Mesenchymal stem cell (in vitro differentiated cells and primary cell): ENCODE measurements at regions not wholly inside any gene's neighbourhood (a gene's known extent, or its start where the extent isn't known, plus 50 kb on each side); places are given as distances from the start of the nearest gene placed in this dataset.
"Not testable (repeated sequence)": the region's sequence is repeated elsewhere in the genome, so short reads cannot be mapped to it uniquely, and the experiment has no call there.

ENCODE experiments used
- DNase-seq: peaks from one replicate; pipeline ENCODE4 v3.0.0-alpha.2; 2013
- H2AFZ ChIP-seq: one replicate; pipeline ENCODE4 v1.6.1; 2013; ENCODE audit warnings: low read depth, mild to moderate bottlenecking, control low read depth, inconsistent platforms, low read length, moderate library complexity
- H2AK5ac ChIP-seq: 2 replicates; pipeline ENCODE4 v1.6.1; 2013; ENCODE audit warnings: low read length, moderate library complexity, mild to moderate bottlenecking, inconsistent platforms; ENCODE audit not compliant: severe bottlenecking
- H2BK120ac ChIP-seq: one replicate; pipeline ENCODE4 v1.6.1; 2013; ENCODE audit warnings: low read depth, mild to moderate bottlenecking, inconsistent platforms, low read length, moderate library complexity
- H2BK12ac ChIP-seq, 2 experiments: one replicate each; pipeline ENCODE4 v1.6.1; 2013; ENCODE audit warnings: inconsistent platforms in 2 of 2, low read length in 2 of 2, mild to moderate bottlenecking in 2 of 2, moderate library complexity in 2 of 2, control low read depth in 1 of 2
- H2BK15ac ChIP-seq: one replicate; pipeline ENCODE4 v1.6.1; 2013; ENCODE audit warnings: mild to moderate bottlenecking, low read depth, inconsistent platforms; ENCODE audit not compliant: poor library complexity, severe bottlenecking
- H2BK5ac ChIP-seq: 2 replicates; pipeline ENCODE4 v1.6.1; 2013; ENCODE audit warnings: low read depth, mild to moderate bottlenecking, low read length, control low read depth, inconsistent platforms; ENCODE audit not compliant: poor library complexity, severe bottlenecking
- H3K14ac ChIP-seq, 2 experiments: one replicate each; pipeline ENCODE4 v1.6.1; 2013; ENCODE audit warnings: inconsistent platforms in 2 of 2, low read length in 2 of 2, control low read depth in 1 of 2, mild to moderate bottlenecking in 1 of 2, moderate library complexity in 1 of 2
- H3K18ac ChIP-seq, 2 experiments: one replicate each; pipeline ENCODE4 v1.6.1; 2013; ENCODE audit warnings: inconsistent platforms in 2 of 2, low read length in 2 of 2, control low read depth in 1 of 2, low read depth in 1 of 2, mild to moderate bottlenecking in 1 of 2
- H3K23ac ChIP-seq, 2 experiments: one replicate each; pipeline ENCODE4 v1.6.1; 2013; ENCODE audit warnings: inconsistent platforms in 2 of 2, low read length in 2 of 2, mild to moderate bottlenecking in 2 of 2, moderate library complexity in 2 of 2, control low read depth in 1 of 2
- H3K27ac ChIP-seq: 2 replicates; pipeline ENCODE4 v1.5.1; 2013; ENCODE audit warnings: mild to moderate bottlenecking, moderate library complexity, low read length, control low read depth, inconsistent platforms; ENCODE audit not compliant: poor library complexity, severe bottlenecking
- H3K27me3 ChIP-seq, 2 experiments: 2 replicates each; pipeline versions ENCODE4 v1.6.1 to v1.7.0; 2013; ENCODE audit warnings: low read length in 2 of 2, mild to moderate bottlenecking in 2 of 2, moderate library complexity in 2 of 2, control low read depth in 1 of 2, inconsistent platforms in 1 of 2; ENCODE audit not compliant: control insufficient read depth in 1 of 2, insufficient read depth in 1 of 2
- H3K36me3 ChIP-seq, 2 experiments: 2 replicates each; pipeline versions ENCODE4 v1.6.1 to v1.7.0; 2013; ENCODE audit warnings: low read length in 2 of 2, control low read depth in 1 of 2, inconsistent platforms in 1 of 2, low read depth in 1 of 2, mild to moderate bottlenecking in 1 of 2; ENCODE audit not compliant: insufficient read depth in 2 of 2, control insufficient read depth in 1 of 2
- H3K4ac ChIP-seq, 2 experiments: one replicate each; pipeline ENCODE4 v1.6.1; 2013; ENCODE audit warnings: inconsistent platforms in 2 of 2, low read length in 2 of 2, mild to moderate bottlenecking in 2 of 2, moderate library complexity in 2 of 2, control low read depth in 1 of 2, low read depth in 1 of 2
- H3K4me1 ChIP-seq: 2 replicates; pipeline ENCODE4 v1.6.1; 2013; ENCODE audit warnings: low read depth, low read length, control low read depth; ENCODE audit not compliant: control insufficient read depth, insufficient read depth
- H3K4me2 ChIP-seq: 2 replicates; pipeline ENCODE4 v1.6.1; 2013; ENCODE audit warnings: low read length, mild to moderate bottlenecking, inconsistent platforms; ENCODE audit not compliant: poor library complexity, severe bottlenecking
- H3K4me3 ChIP-seq, 2 experiments: 2 replicates each; pipeline versions ENCODE4 v1.5.1 to v1.7.0; 2013; ENCODE audit warnings: low read length in 2 of 2, mild to moderate bottlenecking in 2 of 2, control low read depth in 1 of 2, low read depth in 1 of 2; ENCODE audit not compliant: insufficient read depth in 1 of 2
- H3K79me1 ChIP-seq: replicated peaks from 2 replicates; pipeline ENCODE4 v1.6.1; 2013; ENCODE audit warnings: mild to moderate bottlenecking, control low read depth, low read length, inconsistent platforms; ENCODE audit not compliant: poor library complexity, severe bottlenecking
- H3K9ac ChIP-seq: 2 replicates; pipeline ENCODE4 v1.7.0; 2013; ENCODE audit warnings: mild to moderate bottlenecking, low read length, moderate library complexity
- H3K9me3 ChIP-seq: 2 replicates; pipeline ENCODE4 v1.7.0; 2013; ENCODE audit warnings: mild to moderate bottlenecking, low read length; ENCODE audit not compliant: control insufficient read depth
- H4K8ac ChIP-seq: one replicate; pipeline ENCODE4 v1.6.1; 2013; ENCODE audit warnings: inconsistent platforms, mild to moderate bottlenecking, low read length, moderate library complexity
- H4K91ac ChIP-seq: one replicate; pipeline ENCODE4 v1.6.1; 2013; ENCODE audit warnings: mild to moderate bottlenecking, low read length, inconsistent platforms
- WGBS: methylation state at CpG from one replicate; pipeline ENCODE4 v1.1.7; 2013; ENCODE audit warnings: mixed read lengths; 5-methylcytosine and 5-hydroxymethylcytosine counted together

GRCh38 chr3:124063197-124063909 is 71.4 kb upstream of the ROPN1 start:
- no peak overlapping the region for H2BK5ac ChIP-seq
- H3K27ac ChIP-seq: no peak overlapping the region
- no peaks in the 10 kb centered on the region for H3K4me1 ChIP-seq
- no peak overlapping the region for H3K4me3 ChIP-seq
- H3K4me2 ChIP-seq: no peak overlapping the region
- 71% methylated on average over 9 of the region's 9 CpGs for WGBS
- no peaks in the 10 kb centered on the region for H3K36me3 ChIP-seq
- no peak overlapping the region for H3K14ac ChIP-seq
- H3K23ac ChIP-seq: no peak overlapping the region
- H3K4ac ChIP-seq: no peak overlapping the region
- H4K91ac ChIP-seq: no peak overlapping the region
- peaks cover 30% of the 10 kb centered on the region for H3K79me1 ChIP-seq
- H2BK12ac ChIP-seq: no peak overlapping the region
- peak; percentile 3 for DNase-seq
- no peak overlapping the region for H2AK5ac ChIP-seq
- no peak overlapping the region for H4K8ac ChIP-seq
- H2AFZ ChIP-seq: no peak overlapping the region
- H2BK15ac ChIP-seq: no peak overlapping the region
- no peak overlapping the region for H3K9ac ChIP-seq
- no peaks in the 10 kb centered on the region for H3K9me3 ChIP-seq
- H3K18ac ChIP-seq: no peak overlapping the region
- no peak overlapping the region for H2BK120ac ChIP-seq
- H3K27me3 ChIP-seq: no peaks in the 10 kb centered on the region

DNA sequence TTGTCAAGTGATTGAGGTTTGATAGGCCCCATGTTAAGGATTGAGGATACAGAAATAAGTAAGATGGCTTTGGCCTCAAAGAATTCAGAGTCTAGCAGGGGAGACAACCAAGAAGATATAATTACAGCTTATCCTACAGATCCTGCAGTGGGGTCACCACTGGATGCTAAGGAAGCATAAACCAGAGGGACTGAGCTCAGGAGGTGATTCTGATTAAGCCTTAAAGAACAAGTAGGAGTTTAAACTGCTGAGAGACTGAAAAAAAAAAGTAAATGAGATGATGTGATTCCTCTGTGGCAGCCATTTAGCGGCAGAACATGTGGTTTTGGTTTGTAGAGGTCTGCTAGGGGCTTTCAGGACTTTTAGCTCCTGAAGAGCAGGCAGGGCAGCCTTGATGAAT is 72.1 kb upstream of the ROPN1 start:
- H3K27ac ChIP-seq: no peak overlapping the region
- no peak overlapping the region for H2BK12ac ChIP-seq
- H2BK5ac ChIP-seq: no peak overlapping the region
- no peak overlapping the region for H3K18ac ChIP-seq
- H2BK120ac ChIP-seq: no peak overlapping the region
- peaks cover 31% of the 10 kb centered on the region for H3K79me1 ChIP-seq
- no peak overlapping the region for H2AK5ac ChIP-seq
- no peak overlapping the region for H4K91ac ChIP-seq
- H2BK15ac ChIP-seq: no peak overlapping the region
- 78% methylated on average over 1 of the region's 1 CpG for WGBS
- H4K8ac ChIP-seq: no peak overlapping the region
- H3K4me1 ChIP-seq: no peaks in the 10 kb centered on the region
- no peak overlapping the region for H3K9ac ChIP-seq
- H3K4ac ChIP-seq: no peak overlapping the region
- H3K9me3 ChIP-seq: no peaks in the 10 kb centered on the region
- H3K14ac ChIP-seq: no peak overlapping the region
- H2AFZ ChIP-seq: no peak overlapping the region
- no peaks in the 10 kb centered on the region for H3K36me3 ChIP-seq
- no peak overlapping the region for H3K4me2 ChIP-seq
- no peak overlapping the region for H3K23ac ChIP-seq
- H3K4me3 ChIP-seq: no peak overlapping the region
- DNase-seq: no peak
- H3K27me3 ChIP-seq: no peaks in the 10 kb centered on the region

DNA sequence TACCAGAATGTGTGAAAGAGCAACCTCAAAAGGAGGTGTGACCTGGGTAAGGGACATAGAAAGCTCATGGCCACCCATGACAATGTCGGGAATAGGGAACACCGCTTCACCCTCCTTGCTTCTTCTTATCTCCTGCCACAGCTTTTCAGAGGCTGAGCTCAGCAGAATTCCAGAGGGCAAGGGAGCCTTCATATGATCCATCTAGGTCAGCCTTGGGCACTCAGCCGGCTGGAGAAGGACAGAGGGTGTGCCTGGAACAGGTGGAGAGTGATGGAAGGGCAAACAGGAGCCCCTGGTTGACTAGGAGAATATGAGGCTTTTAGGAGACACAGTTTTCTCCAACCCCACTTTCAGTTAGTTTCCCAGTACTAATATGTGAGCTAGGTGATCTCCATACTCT is 74.6 kb upstream of the ROPN1 start:
- not testable (repeated sequence) for H2BK5ac ChIP-seq, H2AFZ ChIP-seq, H3K14ac ChIP-seq, DNase-seq, H2BK120ac ChIP-seq, H3K18ac ChIP-seq, H4K8ac ChIP-seq, H2BK15ac ChIP-seq, H3K27ac ChIP-seq, H3K9me3 ChIP-seq, H3K27me3 ChIP-seq, H4K91ac ChIP-seq, H3K36me3 ChIP-seq, H3K23ac ChIP-seq, H2AK5ac ChIP-seq, H3K4me1 ChIP-seq, H2BK12ac ChIP-seq, H3K4ac ChIP-seq, H3K4me2 ChIP-seq, H3K4me3 ChIP-seq, H3K9ac ChIP-seq
- peaks cover 24% of the 10 kb centered on the region for H3K79me1 ChIP-seq
- WGBS: 96% methylated on average over 3 of the region's 3 CpGs

GRCh38 chr3:124069706-124070105 is 77.8 kb upstream of the ROPN1 start:
- not testable (repeated sequence) for H3K36me3 ChIP-seq, H3K18ac ChIP-seq, H4K91ac ChIP-seq, H4K8ac ChIP-seq, H3K23ac ChIP-seq, H3K14ac ChIP-seq, H2AK5ac ChIP-seq, H3K4ac ChIP-seq, H2BK5ac ChIP-seq, H3K4me1 ChIP-seq, H2BK120ac ChIP-seq, H3K9me3 ChIP-seq, H2AFZ ChIP-seq, DNase-seq, H2BK12ac ChIP-seq, H3K27me3 ChIP-seq, H3K27ac ChIP-seq, H2BK15ac ChIP-seq, H3K4me2 ChIP-seq, H3K9ac ChIP-seq, H3K4me3 ChIP-seq
- 100% methylated on average over 1 of the region's 2 CpGs for WGBS
- peaks cover 14% of the 10 kb centered on the region for H3K79me1 ChIP-seq
